HepG2 (cell line): ENCODE measurements at regions not wholly inside any gene's neighbourhood (a gene's known extent, or its start where the extent isn't known, plus 50 kb on each side); places are given as distances from the start of the nearest gene placed in this dataset.
"Not testable (repeated sequence)": the region's sequence is repeated elsewhere in the genome, so short reads cannot be mapped to it uniquely, and the experiment has no call there.

Experiments
- ATAC-seq: fragments of 200-7000 bp; cut with Tn5 transposase; 3 replicates; pipeline ENCODE4 v1.9.1; 2020; ENCODE audit warnings: mild to moderate bottlenecking, moderate library complexity
- BruUV-seq: library from RNA; stranded (reverse); fragments of 400-500 nt; replicated peaks from 2 replicates; lab custom pipeline; 2021; lab: Mats Ljungman, UMichigan
- CTCF ChIA-PET: fragments of 300-600 bp; formaldehyde crosslinking; extraction: SDS; loops from one replicate; lab custom pipeline; 2021; ENCODE audit warnings: low total read pairs, inconsistent platforms, low intra/inter-chr PET ratio; lab: Yijun Ruan, JAX
- POLR2A ChIA-PET: fragments of 350-600 bp; sonication (Branson Sonifier 250); formaldehyde crosslinking; loops from one replicate; lab custom pipeline; 2020; ENCODE audit warnings: antibody characterized with exemption, inconsistent platforms; lab: Yijun Ruan, JAX
- DNase-seq: peaks from one replicate; pipeline ENCODE4 v3.0.0-alpha.2; 2015; ENCODE audit warnings: low spot score
- FAIRE-seq: peaks from 3 replicates; lab custom pipeline; 2011; peaks lifted over from hg19 to GRCh38; lab: Jason Lieb, UNC
- H2AFZ ChIP-seq: one replicate; pipeline ENCODE4 v1.6.1; 2011; ENCODE audit warnings: low read length, inconsistent platforms
- H3K27ac ChIP-seq: fragments of 300-600 bp; 3 replicates; pipeline ENCODE4 v1.8.0; 2011; ENCODE audit warnings: mixed run types, mild to moderate bottlenecking, mixed read lengths, low read length, inconsistent platforms; ENCODE audit not compliant: insufficient read depth; ENCODE audit errors: extremely low read length
- H3K27me3 ChIP-seq, 2 experiments: fragments of 200-600 bp in 1 of 2; 2 replicates in 1 of 2; 3 replicates in 1 of 2; pipeline versions ENCODE4 v1.6.0 to v1.8.0; 2011; ENCODE audit warnings: low read length in 2 of 2, mild to moderate bottlenecking in 2 of 2, moderate library complexity in 2 of 2, inconsistent platforms in 1 of 2; ENCODE audit not compliant: insufficient read depth in 2 of 2, control insufficient read depth in 1 of 2
- H3K36me3 ChIP-seq, 2 experiments: fragments of 200-600 bp in 1 of 2; replicated peaks in 1 of 2; 2 replicates in 1 of 2; 3 replicates in 1 of 2; pipeline versions ENCODE4 v1.5.1 to v1.8.0; 2011; ENCODE audit warnings: low read length in 2 of 2, inconsistent platforms in 1 of 2; ENCODE audit not compliant: insufficient read depth in 2 of 2, control insufficient read depth in 1 of 2
- H3K4me1 ChIP-seq: 2 replicates; pipeline ENCODE4 v1.5.1; 2012; ENCODE audit warnings: low read length, inconsistent platforms; ENCODE audit not compliant: insufficient read depth
- H3K4me2 ChIP-seq: 2 replicates; pipeline ENCODE4 v1.6.0; 2011; ENCODE audit warnings: low read depth, low read length, inconsistent platforms
- H3K4me3 ChIP-seq, 3 experiments: fragments of 200-600 bp in 1 of 3; sonication (generic), shearing (Covaris generic) in 1 of 3; replicated peaks in 1 of 3; 2 replicates each; pipeline ENCODE4 v1.5.1; 2011 to 2016; ENCODE audit warnings: low read length in 3 of 3, inconsistent platforms in 2 of 3, low read depth in 2 of 3, mild to moderate bottlenecking in 2 of 3, control low read depth in 1 of 3, mixed read lengths in 1 of 3; ENCODE audit not compliant: insufficient read depth in 1 of 3
- H3K79me2 ChIP-seq: one replicate; pipeline ENCODE4 v1.6.1; 2011; ENCODE audit warnings: low read length, inconsistent platforms; ENCODE audit not compliant: insufficient read depth
- H3K9ac ChIP-seq: 2 replicates; pipeline ENCODE4 v1.6.0; 2011; ENCODE audit warnings: mild to moderate bottlenecking, low read depth, low read length, inconsistent platforms; ENCODE audit not compliant: insufficient read depth
- H3K9me3 ChIP-seq: 2 replicates; pipeline ENCODE4 v1.5.1; 2012; ENCODE audit warnings: mild to moderate bottlenecking, low read length
- H4K20me1 ChIP-seq: 2 replicates; pipeline ENCODE4 v1.6.0; 2011; ENCODE audit warnings: inconsistent platforms, mild to moderate bottlenecking, low read length, moderate library complexity; ENCODE audit not compliant: insufficient read depth
- AKAP8 ChIP-seq: sonication (generic); formaldehyde crosslinking; IDR thresholded peaks from 2 replicates; pipeline ENCODE4 v1.5.1; 2020; ENCODE audit warnings: mild to moderate bottlenecking, missing genetic modification reagents
- ATF3 ChIP-seq: sonication (generic); formaldehyde crosslinking; IDR thresholded peaks from 2 replicates; pipeline ENCODE4 v1.4.0; 2020; ENCODE audit warnings: missing genetic modification reagents
- CHD2 ChIP-seq: IDR thresholded peaks from 2 replicates; pipeline ENCODE4 v1.6.1; 2011; ENCODE audit warnings: low read depth, low read length, improper control_type of control experiment
- FLYWCH1 ChIP-seq: sonication (generic); formaldehyde crosslinking; IDR thresholded peaks from 2 replicates; pipeline ENCODE4 v1.8.1; 2023; ENCODE audit warnings: mild to moderate bottlenecking, missing genetic modification reagents
- GPBP1L1 ChIP-seq: sonication (generic); formaldehyde crosslinking; IDR thresholded peaks from 2 replicates; pipeline ENCODE4 v1.5.0; 2020; ENCODE audit warnings: mild to moderate bottlenecking, missing genetic modification reagents
- PLRG1 ChIP-seq: fragments of 450-650 bp; conservative IDR thresholded peaks from 2 replicates; pipeline ENCODE4 v1.6.1; 2016
- TBX2 ChIP-seq: sonication (generic); formaldehyde crosslinking; IDR thresholded peaks from 2 replicates; pipeline ENCODE4 v1.5.0; 2020; ENCODE audit warnings: missing genetic modification reagents, mild to moderate bottlenecking, borderline replicate concordance
- YEATS4 ChIP-seq: sonication (generic); formaldehyde crosslinking; IDR thresholded peaks from 2 replicates; pipeline ENCODE4 v1.4.0; 2020; ENCODE audit warnings: missing genetic modification reagents, borderline replicate concordance
- ZNF367 ChIP-seq: sonication (generic); formaldehyde crosslinking; IDR thresholded peaks from 2 replicates; pipeline ENCODE4 v1.4.0; 2020; ENCODE audit warnings: missing genetic modification reagents, borderline replicate concordance
- ZNF577 ChIP-seq: sonication (generic); formaldehyde crosslinking; IDR thresholded peaks from 2 replicates; pipeline ENCODE4 v1.4.0; 2020; ENCODE audit warnings: mild to moderate bottlenecking, low read depth, missing genetic modification reagents, borderline replicate concordance
- ZNF7 ChIP-seq: IDR thresholded peaks from 2 replicates; pipeline ENCODE4 v1.6.1; 2016; ENCODE audit warnings: missing biosample characterization, missing genetic modification reagents
- WGBS: methylation state at CpG from one replicate; pipeline ENCODE4 v1.1.6; 2017; ENCODE audit warnings: low lambda C conversion rate; 5-methylcytosine and 5-hydroxymethylcytosine counted together
- in situ Hi-C: cut with HindIII; loops from 2 replicates; pipeline ENCODE4 v1.10.0; 2017; ENCODE audit warnings: low pct_unique_long_range_greater_than_20kb; ENCODE audit not compliant: extremely low pct_ligation_motif_present
- intact Hi-C: fragments of 100-400 bp; cut with micrococcal nuclease; formaldehyde crosslinking; loops from one replicate; pipeline ENCODE4 v1.10.0; 2022; ENCODE audit not compliant: unreplicated experiment
- TF ChIP-seq, protein P1 (sequence below): sonication (generic); formaldehyde crosslinking; IDR thresholded peaks from 2 replicates; pipeline ENCODE4 v1.4.0; 2020; ENCODE audit warnings: missing genetic modification reagents; ENCODE audit errors: not compliant biosample characterization
- TF ChIP-seq, protein P2 (sequence below): sonication (generic); formaldehyde crosslinking; IDR thresholded peaks from 2 replicates; pipeline ENCODE4 v1.5.1; 2020; ENCODE audit warnings: mild to moderate bottlenecking, missing genetic modification reagents

DNA sequence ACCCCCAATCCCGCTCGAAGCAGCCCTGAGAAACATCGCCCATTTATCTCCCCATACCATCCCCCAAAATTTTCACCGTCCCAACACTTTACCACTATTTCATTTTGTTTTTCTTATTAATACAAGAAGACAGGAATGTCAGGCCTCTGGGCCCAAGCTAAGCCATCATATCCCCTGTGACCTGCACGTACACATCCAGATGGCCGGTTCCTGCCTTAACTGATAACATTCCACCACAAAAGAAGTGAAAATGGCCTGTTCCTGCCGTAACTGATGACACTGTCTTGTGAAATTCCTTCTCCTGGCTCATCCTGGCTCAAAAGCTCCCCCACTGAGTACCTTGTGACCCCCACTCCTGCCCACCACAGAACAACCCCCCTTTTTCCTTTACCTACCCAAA lies 129.8 kb upstream of the ATXN1 start:
- in situ Hi-C loops, H3K4me2 ChIP-seq, H3K79me2 ChIP-seq, H3K4me1 ChIP-seq, H3K9ac ChIP-seq, H3K36me3 ChIP-seq, H3K4me3 ChIP-seq, H4K20me1 ChIP-seq, H3K9me3 ChIP-seq, H3K27me3 ChIP-seq, CTCF ChIA-PET, ATAC-seq, DNase-seq, H3K27ac ChIP-seq, H2AFZ ChIP-seq, intact Hi-C loops, FAIRE-seq, POLR2A ChIA-PET, BruUV-seq: not testable (repeated sequence)
- 41% methylated on average over 7 of the region's 7 CpGs for WGBS

- WGBS = 57% methylated on average over 4 of the region's 4 CpGs
- Histone ChIP-seq H3K4me1 (no peaks in the 10 kb centered on the region), H3K27ac (no peak overlapping the region), H3K27me3 (peaks cover 3 to 22% of the 10 kb centered on the region in 2 experiments; a peak in 4 of 5 replicates), H2AFZ (no peak overlapping the region), H3K79me2 (no peaks in the 10 kb centered on the region), H4K20me1 (no peaks in the 10 kb centered on the region), H3K4me3 (no peak overlapping the region), H3K9ac (no peak overlapping the region), H3K4me2 (no peak overlapping the region), H3K36me3 (no peaks in the 10 kb centered on the region), H3K9me3 (no peaks in the 10 kb centered on the region)
- POLR2A ChIA-PET = no interaction called here
- FAIRE-seq (no peak), ATAC-seq (no peak), DNase-seq (no peak)
- BruUV-seq = no TSS peak
- in situ Hi-C loops = no loop called here
- CTCF ChIA-PET = no interaction called here
- intact Hi-C loops = no loop called here
- no peak for TF ChIP-seq TBX2 (CRISPR knock-in tag)
- no peak for TF ChIP-seq AKAP8 (CRISPR knock-in tag)
- TF ChIP-seq ZNF577 (CRISPR knock-in tag) = no peak
- no peak for TF ChIP-seq CHD2
- no peak for TF ChIP-seq PLRG1
- no peak for TF ChIP-seq YEATS4 (CRISPR knock-in tag)
- TF ChIP-seq, protein P1, sequence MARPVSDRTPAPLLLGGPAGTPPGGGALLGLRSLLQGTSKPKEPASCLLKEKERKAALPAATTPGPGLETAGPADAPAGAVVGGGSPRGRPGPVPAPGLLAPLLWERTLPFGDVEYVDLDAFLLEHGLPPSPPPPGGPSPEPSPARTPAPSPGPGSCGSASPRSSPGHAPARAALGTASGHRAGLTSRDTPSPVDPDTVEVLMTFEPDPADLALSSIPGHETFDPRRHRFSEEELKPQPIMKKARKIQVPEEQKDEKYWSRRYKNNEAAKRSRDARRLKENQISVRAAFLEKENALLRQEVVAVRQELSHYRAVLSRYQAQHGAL (CRISPR knock-in tag) = no peak
- no peak for TF ChIP-seq GPBP1L1
- TF ChIP-seq, protein P2, sequence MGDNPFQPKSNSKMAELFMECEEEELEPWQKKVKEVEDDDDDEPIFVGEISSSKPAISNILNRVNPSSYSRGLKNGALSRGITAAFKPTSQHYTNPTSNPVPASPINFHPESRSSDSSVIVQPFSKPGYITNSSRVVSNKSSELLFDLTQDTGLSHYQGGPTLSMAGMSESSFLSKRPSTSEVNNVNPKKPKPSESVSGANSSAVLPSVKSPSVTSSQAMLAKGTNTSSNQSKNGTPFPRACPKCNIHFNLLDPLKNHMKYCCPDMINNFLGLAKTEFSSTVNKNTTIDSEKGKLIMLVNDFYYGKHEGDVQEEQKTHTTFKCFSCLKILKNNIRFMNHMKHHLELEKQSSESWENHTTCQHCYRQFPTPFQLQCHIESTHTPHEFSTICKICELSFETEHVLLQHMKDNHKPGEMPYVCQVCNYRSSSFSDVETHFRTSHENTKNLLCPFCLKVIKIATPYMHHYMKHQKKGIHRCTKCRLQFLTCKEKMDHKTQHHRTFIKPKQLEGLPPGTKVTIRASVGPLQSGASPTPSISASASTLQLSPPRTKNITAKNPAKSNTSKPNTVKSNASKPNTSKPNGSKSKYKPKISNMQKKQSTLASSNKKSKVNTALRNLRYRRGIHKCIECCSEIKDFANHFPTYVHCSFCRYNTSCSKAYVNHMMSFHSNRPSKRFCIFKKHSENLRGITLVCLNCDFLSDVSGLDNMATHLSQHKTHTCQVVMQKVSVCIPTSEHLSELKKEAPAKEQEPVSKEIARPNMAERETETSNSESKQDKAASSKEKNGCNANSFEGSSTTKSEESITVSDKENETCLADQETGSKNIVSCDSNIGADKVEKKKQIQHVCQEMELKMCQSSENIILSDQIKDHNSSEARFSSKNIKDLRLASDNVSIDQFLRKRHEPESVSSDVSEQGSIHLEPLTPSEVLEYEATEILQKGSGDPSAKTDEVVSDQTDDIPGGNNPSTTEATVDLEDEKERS (CRISPR knock-in tag) = no peak
- TF ChIP-seq ATF3 = no peak
- no peak for TF ChIP-seq ZNF7 (CRISPR knock-in tag)
- TF ChIP-seq FLYWCH1 (CRISPR knock-in tag) = no peak
- TF ChIP-seq ZNF367 = no peak
These were observed 124.3 kb upstream of the ATXN1 start for GRCh38 chr6:16885411-16886160.
